ENCODE measurements at regions not wholly inside any gene's neighbourhood (a gene's known extent, or its start where the extent isn't known, plus 50 kb on each side); places are given as distances from the start of the nearest gene placed in this dataset.

DNA sequence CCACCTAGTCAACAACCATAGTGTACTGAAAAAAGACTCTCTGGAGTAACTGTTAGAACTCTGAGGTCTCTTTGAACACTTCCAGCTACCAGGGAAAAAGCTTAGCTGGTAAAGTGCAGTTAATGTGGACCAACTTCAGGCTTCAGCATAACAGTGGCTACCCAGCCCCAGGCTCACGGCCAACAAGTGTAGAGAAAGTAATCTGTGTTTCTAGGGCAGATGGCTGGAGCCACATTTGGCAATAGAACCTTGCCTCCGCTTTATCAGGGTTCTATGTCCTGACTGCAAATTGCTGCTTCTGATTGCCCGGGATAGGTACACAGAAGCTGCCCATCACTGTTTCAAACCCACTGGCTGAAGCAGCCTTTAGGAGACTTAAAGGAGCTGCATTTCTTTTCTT lies 76.0 kb upstream of the SIMC1 start:
- intact Hi-C loops (cut with DNase I): no loop called here
- peaks cover 5 to 6% of the 10 kb centered on the region in 2 donors for H3K4me1 ChIP-seq
- TF ChIP-seq CTCF (IDR thresholded peaks at IDR 0.05) (no peak), POLR2A (IDR thresholded peaks at IDR 0.05) (no peak)
- no peaks in the 10 kb centered on the region for H3K27me3 ChIP-seq
- 77 to 79% methylated on average over 3 of the region's 3 CpGs for WGBS, 2 donors
- no peak overlapping the region for H3K27ac ChIP-seq
- H3K4me3 ChIP-seq (replicated peaks in 1 of 3): no peak overlapping the region
- no peaks in the 10 kb centered on the region for H3K36me3 ChIP-seq
- no peak for DNase-seq
- H3K9me3 ChIP-seq: no peaks in the 10 kb centered on the region

- no peak for DNase-seq
- peaks cover 5 to 6% of the 10 kb centered on the region in 2 donors for H3K4me1 ChIP-seq
- H3K27ac ChIP-seq: no peak overlapping the region
- H3K4me3 ChIP-seq (replicated peaks in 1 of 3): no peak overlapping the region
- WGBS, 2 donors: 87% methylated on average over 4 of the region's 4 CpGs
- H3K9me3 ChIP-seq: no peaks in the 10 kb centered on the region
- H3K27me3 ChIP-seq: no peaks in the 10 kb centered on the region
- no peaks in the 10 kb centered on the region for H3K36me3 ChIP-seq
- TF ChIP-seq CTCF (IDR thresholded peaks at IDR 0.05) (no peak), POLR2A (IDR thresholded peaks at IDR 0.05) (no peak)
- intact Hi-C loops (cut with DNase I): no loop called here
Measured at GRCh38 chr5:176162888-176163287, 75.3 kb upstream of the SIMC1 start.

DNA sequence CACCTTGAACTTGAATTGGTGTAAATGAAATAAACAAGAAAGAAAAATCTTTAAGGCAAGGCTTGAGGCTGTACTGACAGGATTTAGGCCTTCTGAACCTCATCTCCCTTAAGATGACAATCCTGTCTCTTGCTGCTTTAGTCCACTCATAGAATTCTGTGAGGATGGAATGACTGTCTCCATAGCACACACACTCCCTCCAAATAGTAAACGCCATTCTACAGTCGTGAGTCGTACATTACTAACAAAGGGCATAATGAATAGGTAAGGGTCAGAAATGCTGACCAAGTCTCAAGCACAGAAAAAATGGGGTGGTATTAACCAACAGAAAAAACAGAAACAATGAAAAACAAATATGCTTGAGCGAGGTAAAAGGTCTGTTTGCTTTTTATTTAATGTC lies 71.8 kb upstream of the SIMC1 start:
- TF ChIP-seq CTCF (IDR thresholded peaks at IDR 0.05) (no peak), POLR2A (IDR thresholded peaks at IDR 0.05) (no peak)
- H3K36me3 ChIP-seq: no peaks in the 10 kb centered on the region
- no peak for DNase-seq
- WGBS, 2 donors: 56 to 64% methylated on average over 4 of the region's 4 CpGs
- no peaks in the 10 kb centered on the region for H3K27me3 ChIP-seq
- H3K27ac ChIP-seq: no peak overlapping the region
- H3K4me1 ChIP-seq: peaks cover 5 to 6% of the 10 kb centered on the region in 2 donors
- intact Hi-C loops (cut with DNase I): no loop called here
- no peak overlapping the region for H3K4me3 ChIP-seq (replicated peaks in 1 of 3)
- H3K9me3 ChIP-seq: no peaks in the 10 kb centered on the region

DNA sequence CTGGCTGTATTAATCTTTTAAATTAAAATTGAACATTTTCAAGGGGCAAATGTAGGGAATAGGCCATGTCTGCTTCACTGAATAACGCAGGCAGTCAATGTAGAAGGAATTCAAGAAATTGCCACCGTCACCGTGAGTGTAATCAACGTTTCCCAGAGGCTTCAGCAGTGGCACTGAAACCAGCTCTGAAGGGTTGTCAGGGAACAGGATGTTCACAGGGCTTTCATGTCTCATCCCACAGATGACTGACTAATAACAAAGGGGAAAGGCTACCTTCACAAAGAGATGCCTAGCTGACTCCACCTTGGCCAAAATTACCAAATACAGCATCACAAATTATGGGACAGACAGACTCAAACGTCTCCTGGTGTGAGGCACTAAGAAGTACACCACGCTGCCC lies 70.4 kb upstream of the SIMC1 start:
- intact Hi-C loops (cut with DNase I): no loop called here
- TF ChIP-seq POLR2A (IDR thresholded peaks at IDR 0.05) (no peak), CTCF (IDR thresholded peaks at IDR 0.05) (no peak)
- no peak overlapping the region for H3K27ac ChIP-seq
- WGBS, 2 donors: 45 to 50% methylated on average over 6 of the region's 6 CpGs
- H3K4me3 ChIP-seq (replicated peaks in 1 of 3): no peak overlapping the region
- H3K9me3 ChIP-seq: no peaks in the 10 kb centered on the region
- DNase-seq: no peak
- no peaks in the 10 kb centered on the region for H3K27me3 ChIP-seq
- no peaks in the 10 kb centered on the region for H3K36me3 ChIP-seq
- peaks cover 5 to 6% of the 10 kb centered on the region in 2 donors for H3K4me1 ChIP-seq

DNA sequence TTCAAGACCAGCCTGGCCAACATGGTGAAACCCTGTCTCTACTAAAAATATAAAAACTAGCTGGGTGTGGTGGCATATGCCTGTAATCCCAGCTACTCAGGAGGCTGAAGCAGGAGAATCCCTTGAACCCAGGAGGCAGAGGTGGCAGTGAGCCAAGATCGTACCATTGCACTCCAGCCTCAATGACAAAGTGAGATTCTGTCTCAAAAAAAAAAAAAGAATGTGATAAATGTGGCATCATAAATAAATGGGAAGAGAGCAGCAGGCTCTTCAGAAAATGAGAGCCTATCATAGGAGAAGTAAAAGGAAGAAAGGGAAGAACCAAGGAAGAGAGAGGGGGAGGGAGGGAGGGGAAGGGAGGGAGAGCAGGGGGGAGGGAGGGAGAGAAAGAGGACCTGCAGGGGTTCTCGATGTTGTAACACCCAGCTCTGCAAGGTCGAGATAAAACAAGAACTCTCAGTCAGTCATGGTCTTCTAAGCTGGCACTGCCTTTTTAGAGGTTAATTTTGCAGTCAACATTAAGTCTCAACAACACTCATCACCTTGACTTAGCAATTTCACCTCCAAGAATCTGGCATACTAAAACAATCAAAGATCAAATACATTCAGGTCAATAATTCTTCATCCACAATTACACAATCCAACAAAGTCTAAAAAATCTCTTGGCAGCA lies 68.7 kb upstream of the SIMC1 start:
- Histone ChIP-seq H3K36me3 (no peaks in the 10 kb centered on the region), H3K27ac (no peak overlapping the region), H3K4me1 (peaks cover 5 to 6% of the 10 kb centered on the region in 2 donors), H3K27me3 (no peaks in the 10 kb centered on the region), H3K4me3 (replicated peaks in 1 of 3) (no peak overlapping the region), H3K9me3 (no peaks in the 10 kb centered on the region)
- TF ChIP-seq POLR2A (IDR thresholded peaks at IDR 0.05) (no peak), CTCF (IDR thresholded peaks at IDR 0.05) (no peak)
- intact Hi-C loops (cut with DNase I): no loop called here
- WGBS, 2 donors: 43 to 45% methylated on average over 3 of the region's 3 CpGs
- DNase-seq: no peak
